Dendritic cell treated with granulocyte-macrophage colony-stimulating factor and Interleukin-4, amounts not matched to agents 40 ng/mL and 50 ng/mL, for 4 days (primary cell): ENCODE measurements at regions not wholly inside any gene's neighbourhood (a gene's known extent, or its start where the extent isn't known, plus 50 kb on each side); places are given as distances from the start of the nearest gene placed in this dataset.

Experiments
- H3K27ac Mint-ChIP-seq: one replicate; pipeline ENCODE4 v1.8.0; 2022; ENCODE audit warnings: mild to moderate bottlenecking, mixed read lengths
- H3K27me3 Mint-ChIP-seq: one replicate; pipeline ENCODE4 v1.8.0; 2022; ENCODE audit warnings: mild to moderate bottlenecking, mixed read lengths
- H3K36me3 Mint-ChIP-seq: one replicate; pipeline ENCODE4 v1.8.0; 2022; ENCODE audit warnings: low read depth, mixed read lengths
- H3K4me1 Mint-ChIP-seq: one replicate; pipeline ENCODE4 v1.8.0; 2022; ENCODE audit warnings: low read depth, mixed read lengths
- H3K4me3 Mint-ChIP-seq: one replicate; pipeline ENCODE4 v1.8.0; 2022; ENCODE audit warnings: mild to moderate bottlenecking, moderate library complexity, mixed read lengths
- H3K9me3 Mint-ChIP-seq: one replicate; pipeline ENCODE4 v1.8.0; 2022; ENCODE audit warnings: mixed read lengths
- intact Hi-C: fragments of 100-400 bp; cut with micrococcal nuclease; formaldehyde crosslinking; loops from one replicate; pipeline ENCODE4 v1.15.0; 2022

DNA sequence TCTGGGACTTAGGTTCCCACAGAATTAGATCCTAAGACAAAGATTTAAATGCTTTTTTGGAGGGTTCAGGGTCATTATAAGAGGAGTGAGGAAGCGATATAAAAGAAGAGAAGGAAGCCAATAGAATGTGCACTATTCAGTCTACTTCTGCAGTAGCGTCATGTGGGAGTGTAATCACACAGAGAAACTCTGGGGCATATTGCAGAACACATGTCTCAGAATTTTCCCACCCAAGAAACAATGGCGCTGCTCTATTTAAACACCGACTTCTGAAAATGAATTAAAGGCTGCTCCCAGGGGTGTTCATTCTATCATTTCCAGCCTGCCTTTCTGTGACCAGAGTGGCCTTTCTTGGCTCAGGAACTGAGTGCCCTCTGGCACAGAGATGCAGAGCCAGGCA is 617.6 kb downstream of the FGF9 start:
- no peak overlapping the region for H3K4me3 Mint-ChIP-seq
- H3K4me1 Mint-ChIP-seq: no peaks in the 10 kb centered on the region
- H3K9me3 Mint-ChIP-seq: no peaks in the 10 kb centered on the region
- no peaks in the 10 kb centered on the region for H3K27me3 Mint-ChIP-seq
- intact Hi-C loops: no loop called here
- H3K27ac Mint-ChIP-seq: no peak overlapping the region
- no peaks in the 10 kb centered on the region for H3K36me3 Mint-ChIP-seq

DNA sequence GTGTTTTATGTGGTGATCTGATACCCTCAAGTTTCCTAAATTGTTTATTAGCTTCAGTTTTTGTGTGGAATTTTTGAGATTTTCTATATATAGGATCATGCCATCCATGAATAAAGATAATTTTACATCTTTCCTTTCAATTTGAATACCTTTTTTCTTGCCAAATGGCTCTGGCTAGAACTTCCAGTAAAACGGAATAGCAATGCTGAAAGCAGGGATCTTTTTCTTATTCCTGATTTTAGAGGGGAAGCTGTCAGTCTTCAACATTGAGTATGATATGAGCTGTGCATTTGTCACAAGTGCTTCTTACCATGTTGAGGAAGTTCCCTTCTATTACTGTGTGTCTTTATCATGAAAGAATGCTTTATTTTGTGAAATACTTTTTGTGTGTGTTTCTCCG is 618.8 kb downstream of the FGF9 start:
- intact Hi-C loops: no loop called here
- H3K9me3 Mint-ChIP-seq: no peaks in the 10 kb centered on the region

DNA sequence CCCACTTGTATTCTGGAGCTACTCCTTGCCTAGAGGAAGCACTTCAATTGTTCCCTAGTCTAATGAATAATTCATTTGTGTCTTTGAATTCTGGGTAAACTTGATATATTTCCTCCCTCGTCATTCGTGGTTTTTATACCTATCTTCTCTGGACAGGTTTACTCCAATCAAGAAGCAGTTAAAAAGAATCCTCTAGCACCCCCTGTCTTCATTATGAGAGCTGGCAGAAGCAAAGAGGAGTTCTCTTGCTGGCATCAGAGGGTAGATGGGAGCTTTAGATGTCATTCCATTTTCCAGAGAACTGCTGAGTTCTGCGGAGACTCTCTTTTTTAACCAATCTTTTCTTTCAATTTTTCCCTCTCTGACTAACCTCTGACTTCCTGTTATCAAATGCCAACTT is 627.7 kb downstream of the FGF9 start:
- Mint-ChIP-seq H3K9me3 (peaks cover 31% of the 10 kb centered on the region), H3K36me3 (no peaks in the 10 kb centered on the region), H3K27ac (no peak overlapping the region), H3K27me3 (no peaks in the 10 kb centered on the region), H3K4me3 (no peak overlapping the region), H3K4me1 (no peaks in the 10 kb centered on the region)
- intact Hi-C loops: no loop called here

More for the DNA sequence above, 618.8 kb downstream of the FGF9 start:
- Mint-ChIP-seq H3K27me3 (no peaks in the 10 kb centered on the region), H3K27ac (no peak overlapping the region), H3K4me1 (no peaks in the 10 kb centered on the region), H3K36me3 (no peaks in the 10 kb centered on the region), H3K4me3 (no peak overlapping the region)

DNA sequence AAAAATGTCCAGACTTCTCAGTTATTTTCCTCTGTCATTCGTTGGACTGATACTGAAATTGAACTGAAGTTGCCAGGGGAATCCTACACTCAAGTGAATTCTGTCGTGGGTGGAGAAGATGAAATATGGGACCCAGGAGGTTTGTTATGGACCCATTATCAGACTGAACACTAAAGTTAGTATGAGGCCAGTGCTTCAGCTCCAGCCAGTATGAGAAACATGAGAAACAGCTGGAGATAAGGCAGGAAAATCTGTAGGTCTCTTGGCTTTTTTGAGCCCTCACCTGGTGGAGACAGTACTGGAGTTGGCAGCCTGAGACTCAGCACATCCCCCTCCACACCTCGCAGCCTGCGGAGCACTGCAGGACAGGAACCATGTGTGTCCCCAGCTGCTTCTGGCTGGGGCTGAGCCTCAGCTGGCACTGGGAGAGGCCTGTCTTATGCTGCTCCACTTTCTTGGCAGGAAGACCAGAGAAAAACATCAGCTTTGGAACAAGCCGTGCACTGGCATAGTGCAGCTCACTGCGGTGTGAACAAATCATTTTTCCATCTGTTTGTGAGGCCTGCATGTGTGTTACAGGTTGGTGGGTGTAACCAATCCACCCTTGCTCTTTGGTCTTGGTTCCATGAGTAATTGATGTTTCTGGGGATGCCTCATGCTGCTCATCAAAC is 641.0 kb downstream of the FGF9 start:
- intact Hi-C loops: no loop called here
- Mint-ChIP-seq H3K27me3 (no peaks in the 10 kb centered on the region), H3K9me3 (peaks cover 19% of the 10 kb centered on the region), H3K4me3 (no peak overlapping the region), H3K4me1 (no peaks in the 10 kb centered on the region), H3K27ac (no peak overlapping the region), H3K36me3 (no peaks in the 10 kb centered on the region)

DNA sequence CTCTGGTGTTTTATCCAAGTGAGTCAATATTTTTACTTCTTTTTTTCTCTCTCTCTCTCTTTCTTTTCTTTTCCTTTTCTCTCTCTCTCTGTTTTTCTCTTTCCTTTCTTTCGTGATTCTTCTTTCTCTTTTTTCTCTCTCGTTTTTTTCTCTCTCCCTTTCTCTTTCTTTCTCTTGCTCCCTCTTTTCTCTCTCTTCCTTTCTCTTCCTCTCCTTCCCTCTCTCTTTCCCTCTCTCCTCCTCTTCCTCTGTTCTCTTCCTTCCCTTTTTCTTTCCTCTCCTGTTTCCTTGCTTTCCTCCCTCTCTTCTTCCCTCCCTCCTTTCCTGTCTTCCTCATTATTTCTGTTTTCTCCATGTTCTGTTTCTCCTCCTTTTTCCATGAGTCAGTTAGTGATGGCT is 641.5 kb downstream of the FGF9 start:
- intact Hi-C loops: no loop called here
- H3K27ac Mint-ChIP-seq: no peak overlapping the region
- H3K36me3 Mint-ChIP-seq: no peaks in the 10 kb centered on the region
- no peaks in the 10 kb centered on the region for H3K4me1 Mint-ChIP-seq
- H3K4me3 Mint-ChIP-seq: no peak overlapping the region
- H3K27me3 Mint-ChIP-seq: no peaks in the 10 kb centered on the region
- peaks cover 24% of the 10 kb centered on the region for H3K9me3 Mint-ChIP-seq

DNA sequence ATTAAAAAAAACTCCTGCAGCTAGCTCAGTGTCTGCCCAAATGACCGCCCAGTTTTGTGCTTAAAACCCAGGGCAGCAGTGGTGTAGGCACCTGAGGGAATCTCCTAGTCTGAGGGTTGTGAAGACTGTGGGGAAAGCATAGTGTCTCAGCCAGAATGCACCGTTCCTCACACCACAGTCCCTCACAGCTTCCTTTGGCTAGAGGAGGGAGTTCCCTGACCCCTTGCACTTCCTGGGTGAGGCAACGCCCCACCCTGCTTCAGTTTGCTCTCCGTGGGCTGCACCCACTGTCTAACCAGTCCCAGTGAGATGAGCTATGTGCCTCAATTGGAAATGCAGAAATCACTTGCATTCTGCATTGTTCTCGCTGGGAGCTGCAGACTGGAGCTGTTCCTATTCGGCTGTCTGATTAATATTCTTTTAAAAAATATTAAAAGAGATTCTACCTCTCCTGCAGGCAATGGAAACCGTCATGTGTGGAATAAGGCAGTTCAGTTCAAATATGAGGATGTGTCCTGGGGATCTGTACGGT is 645.7 kb downstream of the FGF9 start:
- no peak overlapping the region for H3K4me3 Mint-ChIP-seq
- intact Hi-C loops: no loop called here
- H3K4me1 Mint-ChIP-seq: no peaks in the 10 kb centered on the region
- no peak overlapping the region for H3K27ac Mint-ChIP-seq
- no peaks in the 10 kb centered on the region for H3K27me3 Mint-ChIP-seq
- H3K9me3 Mint-ChIP-seq: peaks cover 44% of the 10 kb centered on the region
- no peaks in the 10 kb centered on the region for H3K36me3 Mint-ChIP-seq

DNA sequence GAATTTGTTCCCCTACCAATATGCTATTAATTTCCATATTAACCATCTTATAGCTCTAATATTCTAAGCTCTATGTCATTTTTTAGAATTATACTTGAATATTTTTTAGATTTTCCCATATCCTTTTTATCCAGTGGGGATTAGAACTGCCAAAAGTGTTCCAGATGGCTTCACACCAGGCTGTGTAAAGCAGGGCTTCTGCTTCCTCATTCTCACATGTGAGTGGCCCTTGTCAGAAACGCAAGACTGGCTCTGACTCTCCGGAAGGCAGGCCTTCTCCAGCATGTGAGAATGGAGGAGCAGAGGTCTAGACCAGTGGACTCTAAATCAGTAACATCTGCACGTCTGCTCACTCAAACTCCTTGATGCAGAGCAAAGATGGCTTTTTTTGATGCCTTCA is 650.1 kb downstream of the FGF9 start:
- peaks cover 42% of the 10 kb centered on the region for H3K9me3 Mint-ChIP-seq
- no peaks in the 10 kb centered on the region for H3K36me3 Mint-ChIP-seq
- no peaks in the 10 kb centered on the region for H3K4me1 Mint-ChIP-seq
- intact Hi-C loops: no loop called here
- H3K27me3 Mint-ChIP-seq: no peaks in the 10 kb centered on the region
- no peak overlapping the region for H3K27ac Mint-ChIP-seq
- H3K4me3 Mint-ChIP-seq: no peak overlapping the region

DNA sequence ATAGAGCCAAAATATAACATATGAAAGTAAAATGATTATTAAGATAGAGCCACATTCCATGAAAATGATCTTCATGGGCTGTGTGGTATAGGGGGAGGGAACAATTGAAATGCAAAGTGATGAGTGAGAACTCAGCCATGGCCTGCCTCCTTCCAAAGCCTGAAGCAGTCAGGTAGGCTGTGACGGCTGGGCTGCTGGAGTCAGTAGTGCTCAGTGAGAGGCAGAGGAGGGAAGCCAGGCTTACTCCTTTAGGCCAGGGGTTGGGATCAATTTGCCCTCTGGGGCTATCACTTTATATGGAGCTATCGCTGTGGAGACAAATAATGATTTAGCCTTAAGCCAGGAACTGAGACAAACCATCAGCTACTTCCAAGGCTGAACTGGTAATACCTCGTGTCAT is 654.9 kb downstream of the FGF9 start:
- H3K4me1 Mint-ChIP-seq: no peaks in the 10 kb centered on the region
- no peaks in the 10 kb centered on the region for H3K27me3 Mint-ChIP-seq
- H3K4me3 Mint-ChIP-seq: no peak overlapping the region
- intact Hi-C loops: no loop called here
- H3K9me3 Mint-ChIP-seq: peaks cover 13% of the 10 kb centered on the region
- no peak overlapping the region for H3K27ac Mint-ChIP-seq
- no peaks in the 10 kb centered on the region for H3K36me3 Mint-ChIP-seq

DNA sequence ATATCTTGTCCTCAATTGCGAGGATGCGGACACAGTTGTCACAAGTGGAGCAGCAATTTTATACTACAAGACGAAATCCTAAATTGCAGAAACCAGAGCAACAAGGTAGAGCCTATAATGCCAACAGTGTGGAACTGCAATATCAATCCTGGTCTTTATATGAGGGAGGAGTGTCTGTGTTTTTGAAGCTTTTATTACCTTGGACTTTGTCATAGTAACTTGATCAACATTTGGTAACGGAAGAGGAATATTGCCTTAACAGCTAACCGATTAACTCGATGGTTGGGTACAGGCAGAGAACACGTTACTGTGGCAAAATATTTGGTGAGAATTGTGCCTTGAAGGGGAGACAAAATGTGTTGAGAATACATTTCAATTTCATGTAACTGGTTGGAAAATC is 661.5 kb downstream of the FGF9 start:
- intact Hi-C loops: no loop called here
- no peaks in the 10 kb centered on the region for H3K27me3 Mint-ChIP-seq
- no peaks in the 10 kb centered on the region for H3K36me3 Mint-ChIP-seq
- H3K27ac Mint-ChIP-seq: no peak overlapping the region
- H3K4me1 Mint-ChIP-seq: no peaks in the 10 kb centered on the region
- H3K9me3 Mint-ChIP-seq: peaks cover 33% of the 10 kb centered on the region
- H3K4me3 Mint-ChIP-seq: no peak overlapping the region

DNA sequence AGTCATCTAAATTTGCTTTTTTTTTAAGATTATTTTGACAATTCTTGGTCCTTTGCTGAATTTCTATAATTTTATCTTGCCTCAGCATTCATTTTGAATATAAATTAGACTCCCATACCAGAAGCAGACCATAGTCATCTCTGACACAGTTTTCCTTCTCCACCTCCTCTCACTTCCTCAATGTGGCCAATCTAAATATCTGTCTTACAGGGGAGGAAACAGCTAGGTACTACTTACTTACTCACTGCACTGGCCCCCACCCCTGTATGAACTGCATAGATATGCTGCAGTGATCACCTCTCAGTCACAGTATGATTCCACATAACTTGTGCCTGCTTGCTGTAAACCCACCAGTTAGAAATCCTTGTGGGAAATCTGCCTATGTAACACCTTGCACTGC is 665.6 kb downstream of the FGF9 start:
- H3K4me3 Mint-ChIP-seq: no peak overlapping the region
- no peaks in the 10 kb centered on the region for H3K36me3 Mint-ChIP-seq
- no peak overlapping the region for H3K27ac Mint-ChIP-seq
- H3K9me3 Mint-ChIP-seq: peaks cover 63% of the 10 kb centered on the region
- H3K4me1 Mint-ChIP-seq: no peaks in the 10 kb centered on the region
- intact Hi-C loops: no loop called here
- H3K27me3 Mint-ChIP-seq: no peaks in the 10 kb centered on the region

DNA sequence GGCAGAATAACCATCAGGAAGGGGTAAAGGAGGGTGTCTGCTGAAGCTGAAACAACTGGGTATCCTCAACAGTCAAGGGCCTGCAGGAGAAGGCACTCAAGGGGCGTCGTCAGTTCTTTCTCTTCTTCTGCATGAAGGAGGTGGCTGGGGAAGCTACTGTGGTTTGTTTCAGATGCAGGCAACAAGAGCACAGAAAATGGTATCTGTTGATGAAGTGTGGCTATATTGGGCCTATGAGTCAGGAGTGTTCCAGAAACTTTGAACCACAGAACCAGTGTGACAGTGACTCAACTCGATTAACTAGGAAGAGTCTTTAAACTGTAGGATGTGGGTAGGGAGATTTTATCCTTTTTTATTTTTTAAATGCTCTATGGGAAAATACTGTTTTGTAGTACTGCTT is 686.3 kb downstream of the FGF9 start:
- intact Hi-C loops: no loop called here
- H3K36me3 Mint-ChIP-seq: no peaks in the 10 kb centered on the region
- H3K4me1 Mint-ChIP-seq: no peaks in the 10 kb centered on the region
- H3K27me3 Mint-ChIP-seq: no peaks in the 10 kb centered on the region
- no peak overlapping the region for H3K4me3 Mint-ChIP-seq
- H3K27ac Mint-ChIP-seq: no peak overlapping the region
- H3K9me3 Mint-ChIP-seq: peaks cover 9% of the 10 kb centered on the region

DNA sequence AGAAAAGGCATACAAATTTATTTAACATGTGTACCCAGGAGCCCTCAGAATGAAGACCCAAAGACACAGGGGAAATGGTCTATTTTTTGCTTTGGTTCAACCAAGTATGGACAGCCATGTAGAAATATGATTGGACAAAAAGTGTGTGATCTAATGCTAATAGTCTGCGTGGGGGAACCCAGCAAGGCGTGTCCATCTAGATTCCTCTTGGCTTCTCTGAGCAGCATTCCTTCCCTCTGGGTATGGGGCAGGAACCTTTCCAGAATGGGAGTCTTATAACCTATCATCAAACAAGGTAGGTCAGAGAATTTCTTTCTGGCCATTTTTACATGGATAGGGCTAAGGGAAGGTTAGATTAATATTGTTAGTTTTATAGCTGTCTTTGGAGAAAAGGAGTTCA is 698.2 kb downstream of the FGF9 start:
- H3K27ac Mint-ChIP-seq: no peak overlapping the region
- no peak overlapping the region for H3K4me3 Mint-ChIP-seq
- intact Hi-C loops: no loop called here
- no peaks in the 10 kb centered on the region for H3K4me1 Mint-ChIP-seq
- no peaks in the 10 kb centered on the region for H3K36me3 Mint-ChIP-seq
- no peaks in the 10 kb centered on the region for H3K27me3 Mint-ChIP-seq
- H3K9me3 Mint-ChIP-seq: peaks cover 73% of the 10 kb centered on the region

DNA sequence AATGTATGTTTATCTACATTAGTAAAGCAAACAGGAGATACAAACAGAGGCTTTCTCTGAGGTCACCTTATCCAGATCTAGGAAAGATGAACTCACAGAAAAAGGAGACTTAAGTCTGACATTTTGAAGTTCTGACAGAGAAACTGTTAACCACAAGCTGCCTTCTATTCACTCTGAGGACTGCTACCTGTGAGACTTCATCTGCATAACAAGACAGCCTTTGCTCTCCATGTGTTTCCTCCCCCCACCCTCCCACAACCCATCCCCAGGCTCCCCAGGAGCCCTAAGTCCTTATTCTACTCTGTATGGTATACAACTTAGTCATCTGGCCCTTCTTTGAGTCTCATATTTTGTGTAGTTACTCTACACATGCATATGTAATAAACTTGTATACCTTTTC is 699.0 kb downstream of the FGF9 start:
- Mint-ChIP-seq H3K4me3 (no peak overlapping the region), H3K27me3 (no peaks in the 10 kb centered on the region), H3K9me3 (peaks cover 73% of the 10 kb centered on the region), H3K36me3 (no peaks in the 10 kb centered on the region), H3K4me1 (no peaks in the 10 kb centered on the region), H3K27ac (no peak overlapping the region)
- intact Hi-C loops: no loop called here

DNA sequence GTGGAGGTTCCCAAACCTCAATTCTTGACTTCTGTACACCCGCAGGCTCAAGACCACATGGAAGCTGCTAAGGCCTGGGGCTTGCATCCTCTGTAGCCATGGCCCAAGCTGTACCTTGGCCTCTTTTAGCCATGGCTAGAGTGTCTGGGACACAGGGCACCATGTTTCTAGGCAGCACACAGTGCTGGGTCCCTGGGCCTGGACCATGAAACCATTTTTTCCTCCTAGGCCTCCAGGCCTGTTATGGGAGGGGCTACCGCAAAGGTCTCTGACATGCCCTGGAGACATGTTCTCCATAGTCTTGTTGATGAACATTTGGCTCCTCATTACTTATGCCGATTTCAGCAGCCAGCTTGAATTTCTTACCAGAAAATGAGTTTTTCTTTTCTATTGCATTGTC is 701.4 kb downstream of the FGF9 start:
- intact Hi-C loops: no loop called here
- H3K4me1 Mint-ChIP-seq: no peaks in the 10 kb centered on the region
- no peak overlapping the region for H3K4me3 Mint-ChIP-seq
- H3K36me3 Mint-ChIP-seq: no peaks in the 10 kb centered on the region
- no peak overlapping the region for H3K27ac Mint-ChIP-seq
- H3K27me3 Mint-ChIP-seq: no peaks in the 10 kb centered on the region
- peaks cover 69% of the 10 kb centered on the region for H3K9me3 Mint-ChIP-seq

DNA sequence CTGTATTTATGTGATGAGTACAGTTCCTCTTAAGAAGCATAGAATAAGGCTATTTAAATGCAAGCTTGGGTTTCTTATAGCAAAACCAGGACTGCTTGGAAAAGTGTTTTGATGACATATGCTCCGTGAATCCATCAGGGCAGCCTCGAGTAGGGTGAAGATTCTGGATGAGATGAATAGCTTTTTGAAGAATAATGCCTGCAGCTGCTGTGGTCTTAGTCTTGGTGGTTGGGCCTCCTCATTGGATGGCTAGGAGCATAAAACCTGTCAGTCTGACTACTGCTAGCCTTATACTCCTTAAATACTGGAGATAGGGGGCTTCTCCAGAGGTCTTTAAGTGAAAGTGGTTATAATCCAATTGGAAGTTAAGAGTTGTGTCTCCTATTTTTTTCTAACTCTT is 704.3 kb downstream of the FGF9 start:
- Mint-ChIP-seq H3K36me3 (no peaks in the 10 kb centered on the region), H3K4me1 (no peaks in the 10 kb centered on the region), H3K9me3 (peaks cover 68% of the 10 kb centered on the region), H3K4me3 (no peak overlapping the region), H3K27ac (no peak overlapping the region), H3K27me3 (no peaks in the 10 kb centered on the region)
- intact Hi-C loops: no loop called here
